A673 (cell line): ENCODE measurements at regions not wholly inside any gene's neighbourhood (a gene's known extent, or its start where the extent isn't known, plus 50 kb on each side); places are given as distances from the start of the nearest gene placed in this dataset.

Experiments used
- CTCF ChIP-seq: fragments of 300-800, 200-600 bp; sonication (generic); conservative IDR thresholded peaks from 2 replicates; pipeline ENCODE4 v1.5.1; 2017; ENCODE audit warnings: low read depth, mild to moderate bottlenecking, antibody characterized with exemption, low read length, moderate library complexity, mixed read lengths
- EZH2 ChIP-seq: fragments of 200-600 bp; sonication (generic); IDR thresholded peaks from 2 replicates; pipeline ENCODE4 v1.6.1; 2017; ENCODE audit warnings: borderline replicate concordance, low read depth, mild to moderate bottlenecking, mixed read lengths, antibody characterized with exemption, low read length; ENCODE audit not compliant: poor library complexity, severe bottlenecking

DNA sequence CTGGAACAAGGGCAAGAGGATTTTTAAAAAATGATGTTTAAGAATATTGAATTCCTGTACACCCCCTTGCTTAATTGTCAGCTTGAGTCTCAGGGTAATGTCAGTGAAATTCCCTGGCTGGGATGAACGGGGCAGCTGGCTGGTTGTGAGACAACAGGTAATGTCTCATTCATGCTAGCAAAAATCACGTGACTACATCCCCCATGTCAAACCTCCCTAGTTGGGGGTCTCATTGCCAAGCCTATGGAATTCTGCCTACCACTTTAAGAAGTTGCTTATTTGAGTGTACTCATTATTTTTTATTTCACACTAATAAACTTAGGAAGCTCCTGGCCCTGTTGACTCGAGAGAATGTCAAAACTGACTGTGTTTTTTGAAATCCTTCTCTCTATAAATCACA lies 218.3 kb downstream of the ICOS start:
- TF ChIP-seq CTCF (no peak), EZH2 (no peak)
